ENCODE measurements at regions not wholly inside any gene's neighbourhood (a gene's known extent, or its start where the extent isn't known, plus 50 kb on each side); places are given as distances from the start of the nearest gene placed in this dataset.

GRCh38 chr14:64639340-64639821, 64.8 kb upstream of the PLEKHG3 start:
- no peak overlapping the region for H3K4me3 ChIP-seq (replicated peaks; ENCODE audit: low read depth, low read length)
- TF ChIP-seq CTCF (IDR thresholded peaks at IDR 0.05; ENCODE audit: low read depth, low read length, missing control alignments) = no peak
- no peak for DNase-seq (ENCODE audit: extremely low read depth, low read depth)

GRCh38 chr14:64640839-64641238, 63.4 kb upstream of the PLEKHG3 start:
- no peak for DNase-seq (ENCODE audit: extremely low read depth, low read depth)
- TF ChIP-seq CTCF (IDR thresholded peaks at IDR 0.05; ENCODE audit: low read depth, low read length, missing control alignments) = no peak
- H3K4me3 ChIP-seq (replicated peaks; ENCODE audit: low read depth, low read length) = no peak overlapping the region

- TF ChIP-seq CTCF (IDR thresholded peaks at IDR 0.05; ENCODE audit: low read depth, low read length, missing control alignments) = no peak
- DNase-seq (ENCODE audit: extremely low read depth, low read depth) = no peak
- H3K4me3 ChIP-seq (replicated peaks; ENCODE audit: low read depth, low read length) = no peak overlapping the region
Observed at GRCh38 chr14:64641760-64642159, 62.5 kb upstream of the PLEKHG3 start.

GRCh38 chr14:64643709-64644108, 60.5 kb upstream of the PLEKHG3 start:
- no peak for DNase-seq (ENCODE audit: extremely low read depth, low read depth)
- H3K4me3 ChIP-seq (replicated peaks; ENCODE audit: low read depth, low read length) = no peak overlapping the region
- TF ChIP-seq CTCF (IDR thresholded peaks at IDR 0.05; ENCODE audit: low read depth, low read length, missing control alignments) = no peak

GRCh38 chr14:64644629-64645028, 59.6 kb upstream of the PLEKHG3 start:
- H3K4me3 ChIP-seq (replicated peaks; ENCODE audit: low read depth, low read length) = no peak overlapping the region
- no peak for TF ChIP-seq CTCF (IDR thresholded peaks at IDR 0.05; ENCODE audit: low read depth, low read length, missing control alignments)
- no peak for DNase-seq (ENCODE audit: extremely low read depth, low read depth)

DNA sequence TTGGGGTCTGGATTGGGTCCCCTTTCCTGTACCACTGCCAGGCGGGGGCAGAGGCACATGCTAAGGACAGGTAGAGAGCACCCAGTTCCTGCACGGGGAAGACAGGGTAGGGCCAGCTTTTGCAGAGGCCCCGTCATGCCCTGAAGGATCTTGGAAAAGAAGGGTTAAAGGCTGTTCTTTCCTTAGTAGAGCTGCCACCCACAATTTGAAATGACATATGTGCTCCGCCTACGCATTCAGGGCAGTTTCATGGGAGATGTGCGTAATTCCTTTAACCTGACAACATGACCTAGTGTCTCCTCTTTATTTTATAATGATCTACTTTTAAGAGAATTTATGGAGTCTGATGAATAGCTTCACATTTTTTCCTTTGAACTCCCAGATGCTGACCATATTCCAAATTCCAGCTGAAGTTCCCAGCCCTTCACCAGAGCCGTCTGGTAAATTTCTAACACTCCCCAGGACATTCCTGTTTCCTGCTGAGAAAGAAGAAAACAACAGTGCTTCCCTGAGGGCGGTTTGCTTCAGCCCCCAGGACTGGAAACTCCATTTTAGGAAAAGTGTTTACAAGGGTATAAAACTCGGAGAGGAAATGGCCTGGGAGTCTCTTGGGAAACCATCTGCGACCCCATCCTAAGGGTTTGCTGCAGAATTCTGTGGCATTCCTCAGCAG, 58.9 kb upstream of the PLEKHG3 start:
- peak overlapping the region; percentile 9; the same call in 1 of the 2 replicates for H3K4me3 ChIP-seq (replicated peaks; ENCODE audit: low read depth, low read length)
- peak; percentile 97 for DNase-seq (ENCODE audit: extremely low read depth, low read depth)
- TF ChIP-seq CTCF (IDR thresholded peaks at IDR 0.05; ENCODE audit: low read depth, low read length, missing control alignments) = no peak

DNA sequence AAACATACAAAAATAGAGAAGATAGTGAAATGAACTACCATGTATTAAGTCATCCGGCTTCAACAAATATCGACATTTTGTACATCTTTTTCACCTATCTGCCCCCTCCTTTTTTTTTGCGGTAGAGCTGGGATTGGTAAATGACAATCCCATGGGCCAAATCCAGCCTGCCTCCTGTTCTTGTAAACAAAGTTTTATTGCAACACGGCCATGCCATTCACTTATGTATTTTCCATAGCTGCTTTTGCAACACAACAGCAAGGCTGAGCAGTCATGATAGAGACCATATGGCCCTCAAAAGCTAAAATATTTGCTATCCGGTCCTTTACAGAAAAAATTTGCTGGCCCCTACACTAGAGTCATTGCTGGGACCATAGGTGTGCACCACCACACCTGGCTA, 58.1 kb upstream of the PLEKHG3 start:
- peak overlapping the region; percentile 9; the same call in 1 of the 2 replicates for H3K4me3 ChIP-seq (replicated peaks; ENCODE audit: low read depth, low read length)
- TF ChIP-seq CTCF (IDR thresholded peaks at IDR 0.05; ENCODE audit: low read depth, low read length, missing control alignments) = no peak
- no peak for DNase-seq (ENCODE audit: extremely low read depth, low read depth)

Measured in HFF-Myc (cell line).